WI38 (cell line): ENCODE measurements at regions not wholly inside any gene's neighbourhood (a gene's known extent, or its start where the extent isn't known, plus 50 kb on each side); places are given as distances from the start of the nearest gene placed in this dataset.
"Not testable (repeated sequence)": the region's sequence is repeated elsewhere in the genome, so short reads cannot be mapped to it uniquely, and the experiment has no call there.

ENCODE experiments used
- H3K4me3 ChIP-seq: 2 replicates; pipeline ENCODE4 v1.5.1; 2011; ENCODE audit warnings: low read depth, mild to moderate bottlenecking, control low read depth, low read length
- TF ChIP-seq, protein P1 (sequence below): IDR thresholded peaks from 2 replicates; pipeline ENCODE4 v1.5.1; 2012; ENCODE audit warnings: low read depth, mild to moderate bottlenecking, control low read depth, low read length

- H3K4me3 ChIP-seq = no peak overlapping the region
- TF ChIP-seq, protein P1, sequence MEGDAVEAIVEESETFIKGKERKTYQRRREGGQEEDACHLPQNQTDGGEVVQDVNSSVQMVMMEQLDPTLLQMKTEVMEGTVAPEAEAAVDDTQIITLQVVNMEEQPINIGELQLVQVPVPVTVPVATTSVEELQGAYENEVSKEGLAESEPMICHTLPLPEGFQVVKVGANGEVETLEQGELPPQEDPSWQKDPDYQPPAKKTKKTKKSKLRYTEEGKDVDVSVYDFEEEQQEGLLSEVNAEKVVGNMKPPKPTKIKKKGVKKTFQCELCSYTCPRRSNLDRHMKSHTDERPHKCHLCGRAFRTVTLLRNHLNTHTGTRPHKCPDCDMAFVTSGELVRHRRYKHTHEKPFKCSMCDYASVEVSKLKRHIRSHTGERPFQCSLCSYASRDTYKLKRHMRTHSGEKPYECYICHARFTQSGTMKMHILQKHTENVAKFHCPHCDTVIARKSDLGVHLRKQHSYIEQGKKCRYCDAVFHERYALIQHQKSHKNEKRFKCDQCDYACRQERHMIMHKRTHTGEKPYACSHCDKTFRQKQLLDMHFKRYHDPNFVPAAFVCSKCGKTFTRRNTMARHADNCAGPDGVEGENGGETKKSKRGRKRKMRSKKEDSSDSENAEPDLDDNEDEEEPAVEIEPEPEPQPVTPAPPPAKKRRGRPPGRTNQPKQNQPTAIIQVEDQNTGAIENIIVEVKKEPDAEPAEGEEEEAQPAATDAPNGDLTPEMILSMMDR = no peak
Observed at GRCh38 chr1:121594096-121594495, 409.3 kb downstream of the SRGAP2C start.

DNA sequence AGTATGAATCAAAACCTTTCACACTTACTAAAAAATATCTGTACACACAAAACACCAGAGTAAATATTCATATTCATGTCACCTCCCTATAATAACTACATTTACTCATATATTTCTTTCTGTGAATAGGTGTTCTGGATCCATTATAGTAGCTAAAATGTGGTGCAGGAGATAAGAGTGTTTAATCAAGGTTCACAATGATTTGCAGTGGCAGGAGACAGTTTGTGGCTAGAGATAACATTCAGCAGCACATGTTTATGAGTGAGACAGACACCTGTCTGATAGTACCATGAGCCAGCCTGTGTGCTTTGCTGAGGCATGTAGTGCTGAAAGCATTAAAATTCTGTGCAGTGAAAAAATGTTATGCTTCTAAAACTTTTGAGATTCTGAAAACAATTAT is 410.3 kb downstream of the SRGAP2C start:
- no peak overlapping the region for H3K4me3 ChIP-seq
- TF ChIP-seq, protein P1 = no peak

- H3K4me3 ChIP-seq = not testable (repeated sequence)
Observed at GRCh38 chr1:121604843-121605444, 420.2 kb downstream of the SRGAP2C start.

DNA sequence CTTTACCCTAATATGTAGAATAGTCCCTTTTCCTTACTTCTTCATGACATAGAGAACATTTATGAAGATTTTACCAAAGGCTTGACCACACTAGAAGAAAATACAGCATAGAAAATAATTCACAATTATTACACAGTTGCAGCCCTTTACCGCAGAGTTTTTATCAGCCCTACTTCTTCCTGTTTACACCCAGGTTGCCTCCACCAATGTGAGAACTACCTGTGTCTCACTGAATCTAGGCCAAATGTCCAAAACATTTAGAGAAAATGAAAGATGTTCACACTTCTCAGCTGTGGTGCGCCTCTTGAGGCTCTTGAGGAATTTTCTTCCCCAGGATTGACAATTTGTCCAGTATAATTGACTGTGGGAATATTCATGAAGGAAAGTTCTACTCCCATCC is 422.7 kb downstream of the SRGAP2C start:
- H3K4me3 ChIP-seq = not testable (repeated sequence)
